Gastrocnemius medialis (tissue), 4 donors: ENCODE measurements at regions not wholly inside any gene's neighbourhood (a gene's known extent, or its start where the extent isn't known, plus 50 kb on each side); places are given as distances from the start of the nearest gene placed in this dataset.

ENCODE experiments used
- POLR2A ChIP-seq, 2 donors: fragments of 450-650 bp; IDR thresholded peaks; one replicate each; pipeline ENCODE4 v1.6.1; 2017; ENCODE audit warnings: antibody characterized with exemption in 2 of 2, mild to moderate bottlenecking in 2 of 2, moderate library complexity in 2 of 2
- TF ChIP-seq, protein P1 (sequence below), 5 experiments: fragments of 450-650 bp in 3 of 5; fragments of 200-600 bp in 2 of 5; sonication (generic) in 2 of 5; IDR thresholded peaks in 4 of 5; conservative IDR thresholded peaks in 1 of 5; 1 replicate in 4 of 5; 2 replicates in 1 of 5; pipeline ENCODE4 v1.5.1; 2016 to 2019; ENCODE audit warnings: antibody characterized with exemption in 5 of 5, mild to moderate bottlenecking in 3 of 5, moderate library complexity in 3 of 5

DNA sequence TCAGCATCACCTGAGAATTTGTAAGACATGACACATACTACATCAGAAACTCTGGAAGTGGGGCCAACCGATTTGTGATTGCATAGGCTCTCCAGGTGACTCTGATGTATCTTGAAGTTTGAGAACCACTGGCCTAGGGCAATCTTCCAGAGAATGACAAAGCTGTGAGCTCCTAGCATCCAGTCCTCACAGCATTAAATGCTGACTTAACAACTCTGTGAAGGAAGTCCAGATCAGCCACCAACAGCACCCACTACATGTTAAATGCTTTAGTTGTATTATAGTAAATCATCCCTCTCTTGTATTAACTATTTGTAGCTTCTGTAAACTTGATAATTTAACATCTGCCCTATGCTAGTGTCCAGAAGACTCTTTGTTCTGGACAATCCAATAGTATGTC lies 636.5 kb upstream of the STEAP1 start:
- TF ChIP-seq, protein P1, sequence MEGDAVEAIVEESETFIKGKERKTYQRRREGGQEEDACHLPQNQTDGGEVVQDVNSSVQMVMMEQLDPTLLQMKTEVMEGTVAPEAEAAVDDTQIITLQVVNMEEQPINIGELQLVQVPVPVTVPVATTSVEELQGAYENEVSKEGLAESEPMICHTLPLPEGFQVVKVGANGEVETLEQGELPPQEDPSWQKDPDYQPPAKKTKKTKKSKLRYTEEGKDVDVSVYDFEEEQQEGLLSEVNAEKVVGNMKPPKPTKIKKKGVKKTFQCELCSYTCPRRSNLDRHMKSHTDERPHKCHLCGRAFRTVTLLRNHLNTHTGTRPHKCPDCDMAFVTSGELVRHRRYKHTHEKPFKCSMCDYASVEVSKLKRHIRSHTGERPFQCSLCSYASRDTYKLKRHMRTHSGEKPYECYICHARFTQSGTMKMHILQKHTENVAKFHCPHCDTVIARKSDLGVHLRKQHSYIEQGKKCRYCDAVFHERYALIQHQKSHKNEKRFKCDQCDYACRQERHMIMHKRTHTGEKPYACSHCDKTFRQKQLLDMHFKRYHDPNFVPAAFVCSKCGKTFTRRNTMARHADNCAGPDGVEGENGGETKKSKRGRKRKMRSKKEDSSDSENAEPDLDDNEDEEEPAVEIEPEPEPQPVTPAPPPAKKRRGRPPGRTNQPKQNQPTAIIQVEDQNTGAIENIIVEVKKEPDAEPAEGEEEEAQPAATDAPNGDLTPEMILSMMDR (IDR thresholded peaks at IDR 0.05 in 4 of 5, conservative IDR thresholded peaks at IDR 0.05 in 1 of 5), result no peak
- TF ChIP-seq POLR2A (IDR thresholded peaks at IDR 0.05), result no peak
